SH-SY5Y (cell line): ENCODE measurements at regions not wholly inside any gene's neighbourhood (a gene's known extent, or its start where the extent isn't known, plus 50 kb on each side); places are given as distances from the start of the nearest gene placed in this dataset.

Experiments used
- GATA2 ChIP-seq: IDR thresholded peaks from 2 replicates; pipeline ENCODE4 v1.6.1; 2011; ENCODE audit warnings: mild to moderate bottlenecking, low read depth, low read length
- GATA3 ChIP-seq: IDR thresholded peaks from 2 replicates; pipeline ENCODE4 v1.6.1; 2011; ENCODE audit warnings: low read depth, mild to moderate bottlenecking, low read length, moderate library complexity

GRCh38 chr16:48881272-48881671, 271.3 kb upstream of the N4BP1 start:
- no peak for TF ChIP-seq GATA3
- TF ChIP-seq GATA2 = no peak

GRCh38 chr16:48879223-48880122, 269.5 kb upstream of the N4BP1 start:
- no peak for TF ChIP-seq GATA3
- no peak for TF ChIP-seq GATA2

DNA sequence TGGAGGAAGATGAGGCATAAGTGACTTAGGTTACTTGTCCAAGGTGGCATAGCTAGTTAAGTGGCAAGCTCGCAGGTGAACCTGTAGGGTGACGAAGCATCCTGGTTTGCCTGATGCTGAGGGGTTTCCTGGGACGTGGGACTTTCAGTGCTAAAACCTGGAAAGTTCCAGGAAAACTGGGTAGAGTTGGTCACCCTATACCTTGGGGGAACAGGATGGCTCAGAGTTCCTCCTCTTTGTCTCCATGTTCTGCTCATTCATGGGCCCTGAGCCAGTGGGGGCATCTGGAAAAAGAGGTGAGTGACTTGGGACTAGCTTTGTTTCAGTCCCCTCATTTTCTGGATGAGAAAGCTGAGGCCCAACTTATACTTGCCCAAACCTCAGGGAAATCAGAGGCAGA, 268.0 kb upstream of the N4BP1 start:
- TF ChIP-seq GATA2 (no peak), GATA3 (no peak)

GRCh38 chr16:48870141-48870540, 260.2 kb upstream of the N4BP1 start:
- TF ChIP-seq GATA2 (no peak), GATA3 (no peak)

DNA sequence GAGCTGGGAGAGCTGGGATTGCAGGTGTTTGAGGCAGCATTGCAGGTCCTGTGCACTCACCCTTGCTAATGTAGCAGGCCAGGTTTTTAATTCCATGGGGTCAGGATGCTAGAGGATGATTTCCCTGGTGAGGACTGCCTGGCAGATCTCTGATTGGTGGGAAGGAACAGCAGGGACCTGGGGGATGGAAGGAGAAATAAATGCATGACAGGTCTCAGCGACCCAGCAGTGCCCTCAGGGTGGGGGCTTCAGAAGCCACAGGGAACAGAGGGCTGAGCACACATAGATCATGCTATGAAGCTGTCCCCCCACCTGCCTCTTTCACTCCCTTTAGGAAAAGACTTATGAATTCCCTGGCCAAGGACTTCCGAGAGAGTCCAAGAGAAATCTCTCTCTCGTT, 255.5 kb upstream of the N4BP1 start:
- TF ChIP-seq GATA3 (no peak), GATA2 (no peak)

- TF ChIP-seq GATA3 (no peak), GATA2 (no peak)
These were observed 254.1 kb upstream of the N4BP1 start for GRCh38 chr16:48864055-48864454.

- no peak for TF ChIP-seq GATA2
These were observed 252.1 kb upstream of the N4BP1 start for GRCh38 chr16:48862087-48862532.

DNA sequence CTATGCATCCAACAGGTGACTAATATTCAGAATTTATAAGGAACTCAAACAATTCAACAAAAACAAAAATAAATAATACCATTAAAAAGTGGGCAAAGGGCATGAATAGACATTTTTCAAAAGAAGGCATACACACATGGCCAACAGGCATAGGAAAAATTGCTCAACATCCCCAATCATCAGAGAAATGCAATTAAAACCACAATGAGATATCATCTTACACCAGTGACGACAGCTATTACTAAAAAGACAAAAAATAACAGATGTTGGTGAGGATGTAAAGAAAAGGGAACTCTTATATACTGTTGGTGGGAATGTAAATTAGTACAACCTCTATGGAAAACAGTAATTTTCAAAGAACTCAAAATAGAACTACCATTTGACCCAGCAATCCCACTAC, 250.4 kb upstream of the N4BP1 start:
- no peak for TF ChIP-seq GATA3
- TF ChIP-seq GATA2 = no peak

DNA sequence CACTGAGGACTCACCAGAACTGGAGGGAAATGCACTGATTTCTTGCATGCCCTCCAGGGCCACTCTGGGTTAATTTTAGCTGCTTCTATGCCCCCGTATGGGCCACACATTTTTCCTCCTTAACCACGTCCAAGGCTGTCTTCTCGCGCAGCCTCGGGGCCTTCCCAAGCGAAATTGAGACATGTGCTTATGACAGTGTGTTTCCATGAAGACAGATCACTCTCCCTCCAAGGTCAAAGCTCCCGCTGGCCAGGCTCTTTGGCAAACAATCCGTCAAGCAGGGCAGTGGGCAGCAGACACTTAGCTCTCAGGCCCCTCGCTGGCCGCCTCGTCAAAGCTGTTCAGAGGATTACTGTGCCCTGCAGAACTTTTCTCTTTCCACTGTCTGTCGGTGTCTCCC, 243.0 kb upstream of the N4BP1 start:
- TF ChIP-seq GATA3 (no peak), GATA2 (no peak)

- TF ChIP-seq GATA3 = no peak
- no peak for TF ChIP-seq GATA2
These were observed 242.5 kb upstream of the N4BP1 start for GRCh38 chr16:48852458-48852857.

- TF ChIP-seq GATA3 = no peak
- no peak for TF ChIP-seq GATA2
These were observed 240.3 kb upstream of the N4BP1 start for GRCh38 chr16:48850097-48850770.

DNA sequence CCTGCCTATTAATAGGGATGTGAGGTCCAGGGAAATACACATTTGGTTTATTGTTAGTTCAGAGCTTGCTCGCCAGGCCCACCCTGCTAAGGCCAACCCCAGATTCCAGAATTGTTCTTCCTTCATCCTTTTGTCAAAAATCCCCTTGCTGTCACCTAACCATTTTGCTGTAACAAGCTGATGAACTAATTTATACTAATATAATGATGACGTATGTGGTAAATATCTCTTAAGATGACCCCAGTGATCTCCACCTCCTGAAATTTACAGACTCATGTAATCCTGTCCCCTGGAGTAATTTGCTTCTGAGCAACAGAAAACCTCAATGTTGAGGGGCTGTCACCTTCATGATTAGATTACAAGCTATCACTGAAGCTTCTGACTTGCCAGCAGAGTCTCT, 236.3 kb upstream of the N4BP1 start:
- TF ChIP-seq GATA2 (no peak), GATA3 (no peak)

- TF ChIP-seq GATA3 (no peak), GATA2 (no peak)
These were observed 235.3 kb upstream of the N4BP1 start for GRCh38 chr16:48845261-48845660.

GRCh38 chr16:48838349-48838748, 228.4 kb upstream of the N4BP1 start:
- TF ChIP-seq GATA3 (no peak), GATA2 (no peak)

DNA sequence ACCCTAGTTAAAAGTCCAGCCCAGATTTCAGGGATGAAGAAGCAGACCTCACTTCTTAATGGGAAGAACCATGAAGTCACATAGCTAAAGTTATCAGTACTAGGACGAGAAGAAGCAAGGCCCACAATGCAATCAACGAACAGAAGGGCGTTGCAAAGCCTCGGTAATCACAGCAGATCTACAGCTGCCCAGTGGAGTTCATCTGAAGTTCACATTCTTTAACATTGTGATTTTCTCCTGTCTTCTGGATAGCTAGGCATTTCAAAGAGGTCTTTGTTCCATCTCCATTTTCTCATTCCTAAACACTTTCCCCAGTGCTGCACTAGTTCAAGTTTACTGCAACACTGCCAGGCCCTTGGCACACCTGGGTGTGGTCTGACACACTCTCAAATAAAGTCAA, 226.7 kb upstream of the N4BP1 start:
- TF ChIP-seq GATA2 = no peak
- no peak for TF ChIP-seq GATA3

DNA sequence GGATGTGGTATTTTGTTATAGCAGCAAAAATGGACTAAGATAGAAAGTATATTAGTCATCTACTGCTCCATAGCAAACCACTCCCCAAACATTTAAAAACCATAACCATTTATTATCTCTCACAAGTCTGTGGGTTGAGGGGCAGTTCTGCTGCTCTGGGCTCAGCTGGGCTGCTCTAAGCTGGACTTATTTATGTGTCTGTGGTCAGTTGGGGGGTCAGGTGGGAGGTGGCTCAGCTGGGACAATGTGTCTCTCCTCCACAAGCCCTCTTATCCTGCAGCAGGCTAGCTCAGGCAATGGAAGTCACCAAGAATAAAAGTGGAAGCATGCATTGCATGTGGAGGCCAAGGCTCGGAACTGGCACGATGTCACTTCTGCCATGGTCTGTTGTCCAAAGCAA, 226.1 kb upstream of the N4BP1 start:
- TF ChIP-seq GATA2 (no peak), GATA3 (no peak)
